ENCODE measurements at regions not wholly inside any gene's neighbourhood (a gene's known extent, or its start where the extent isn't known, plus 50 kb on each side); places are given as distances from the start of the nearest gene placed in this dataset.

DNA sequence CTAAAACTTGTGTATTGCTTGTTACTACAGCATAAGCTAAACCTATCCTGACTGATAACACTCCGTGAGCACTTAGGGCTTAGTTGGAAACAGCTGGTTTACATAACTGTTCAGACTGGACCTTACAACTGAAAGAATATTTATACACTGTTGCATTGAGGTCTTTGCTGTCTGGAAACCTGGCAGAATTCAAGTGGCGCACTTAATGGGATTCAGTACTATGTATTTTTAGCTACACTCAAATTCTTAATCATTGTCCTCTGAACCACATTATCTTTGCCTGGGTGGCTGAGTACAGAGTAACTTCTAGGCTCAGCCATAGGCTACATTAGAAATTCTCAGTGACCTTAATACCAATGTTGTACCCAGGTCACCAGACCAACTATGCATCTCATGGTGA lies 172.9 kb downstream of the PMP22 start:
- H3K9me3 ChIP-seq (ENCODE audit: low read length), result no peaks in the 10 kb centered on the region
- H3K36me3 ChIP-seq (ENCODE audit: insufficient read depth, low read length), result no peaks in the 10 kb centered on the region
- H3K79me2 ChIP-seq (replicated peaks; ENCODE audit: insufficient read depth, low read length), result no peaks in the 10 kb centered on the region
- H3K4me2 ChIP-seq (ENCODE audit: low read length), result no peak overlapping the region
- no peak overlapping the region for H3K4me3 ChIP-seq (ENCODE audit: low read length)
- H3K9ac ChIP-seq (ENCODE audit: low read length), result no peak overlapping the region
- no peaks in the 10 kb centered on the region for H3K27me3 ChIP-seq (ENCODE audit: insufficient read depth, low read depth, low read length)
- H2AFZ ChIP-seq (ENCODE audit: low read depth, low read length), result no peak overlapping the region
- H3K27ac ChIP-seq (ENCODE audit: low read length), result no peak overlapping the region
- H3K9me2 ChIP-seq (ENCODE audit: insufficient read depth, low read length), result no peaks in the 10 kb centered on the region
- no peaks in the 10 kb centered on the region for H4K20me1 ChIP-seq (ENCODE audit: insufficient read depth)
- no peaks in the 10 kb centered on the region for H3F3A ChIP-seq (ENCODE audit: insufficient read depth, low read length, poor library complexity, severe bottlenecking)
- TF ChIP-seq SMC3 (conservative IDR thresholded peaks at IDR 0.05; ENCODE audit: poor library complexity), result no peak
- TF ChIP-seq, protein P1, sequence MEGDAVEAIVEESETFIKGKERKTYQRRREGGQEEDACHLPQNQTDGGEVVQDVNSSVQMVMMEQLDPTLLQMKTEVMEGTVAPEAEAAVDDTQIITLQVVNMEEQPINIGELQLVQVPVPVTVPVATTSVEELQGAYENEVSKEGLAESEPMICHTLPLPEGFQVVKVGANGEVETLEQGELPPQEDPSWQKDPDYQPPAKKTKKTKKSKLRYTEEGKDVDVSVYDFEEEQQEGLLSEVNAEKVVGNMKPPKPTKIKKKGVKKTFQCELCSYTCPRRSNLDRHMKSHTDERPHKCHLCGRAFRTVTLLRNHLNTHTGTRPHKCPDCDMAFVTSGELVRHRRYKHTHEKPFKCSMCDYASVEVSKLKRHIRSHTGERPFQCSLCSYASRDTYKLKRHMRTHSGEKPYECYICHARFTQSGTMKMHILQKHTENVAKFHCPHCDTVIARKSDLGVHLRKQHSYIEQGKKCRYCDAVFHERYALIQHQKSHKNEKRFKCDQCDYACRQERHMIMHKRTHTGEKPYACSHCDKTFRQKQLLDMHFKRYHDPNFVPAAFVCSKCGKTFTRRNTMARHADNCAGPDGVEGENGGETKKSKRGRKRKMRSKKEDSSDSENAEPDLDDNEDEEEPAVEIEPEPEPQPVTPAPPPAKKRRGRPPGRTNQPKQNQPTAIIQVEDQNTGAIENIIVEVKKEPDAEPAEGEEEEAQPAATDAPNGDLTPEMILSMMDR (IDR thresholded peaks at IDR 0.05; ENCODE audit: poor library complexity, severe bottlenecking), result no peak
- no peak for TF ChIP-seq EP300 (conservative IDR thresholded peaks at IDR 0.05; ENCODE audit: poor library complexity, severe bottlenecking)

DNA sequence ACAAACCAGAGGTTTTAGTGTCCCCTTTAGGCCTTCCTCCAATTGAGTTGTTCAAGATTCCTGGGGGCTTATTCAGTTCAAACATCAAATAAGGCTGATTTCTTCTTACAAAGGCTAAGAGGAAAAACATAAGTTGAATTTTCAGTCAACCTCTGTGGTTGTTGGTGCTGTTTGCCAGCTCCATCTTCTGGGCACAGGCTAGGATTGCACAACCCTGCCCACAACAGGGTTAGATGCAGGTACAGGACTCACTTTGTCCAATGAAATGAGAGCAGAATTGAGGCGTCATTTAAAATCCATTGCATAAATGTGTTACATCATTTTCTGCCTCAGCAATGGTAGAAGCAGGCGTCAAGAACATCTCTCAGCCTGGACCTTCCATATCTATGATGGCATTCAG lies 173.3 kb downstream of the PMP22 start:
- H3K79me2 ChIP-seq (replicated peaks; ENCODE audit: insufficient read depth, low read length), result no peaks in the 10 kb centered on the region
- H2AFZ ChIP-seq (ENCODE audit: low read depth, low read length), result no peak overlapping the region

DNA sequence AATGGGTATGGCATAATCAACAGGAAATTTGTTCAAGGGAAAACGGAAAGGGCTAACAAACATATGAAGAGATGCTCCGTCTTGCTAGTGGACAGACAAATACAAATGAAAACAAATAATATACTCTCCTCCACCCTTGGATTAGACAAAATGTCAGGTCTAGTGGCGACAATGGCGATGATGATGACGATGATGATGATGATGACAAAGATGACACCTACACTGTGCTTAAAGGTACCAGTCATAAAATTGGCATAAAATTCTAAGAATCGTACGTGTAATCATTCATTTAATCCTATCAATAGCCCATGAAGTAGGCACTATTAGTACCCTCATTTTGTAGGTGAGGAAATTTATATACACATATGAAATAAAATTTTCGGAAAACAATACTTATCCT lies 174.6 kb downstream of the PMP22 start:
- TF ChIP-seq POLR2AphosphoS5 (IDR thresholded peaks at IDR 0.05) (no peak), EP300 (conservative IDR thresholded peaks at IDR 0.05; ENCODE audit: poor library complexity, severe bottlenecking) (no peak), RAD21 (conservative IDR thresholded peaks at IDR 0.05) (no peak)
- Histone ChIP-seq H4K20me1 (ENCODE audit: insufficient read depth) (no peaks in the 10 kb centered on the region), H3K9ac (ENCODE audit: low read length) (no peak overlapping the region), H3K9me2 (ENCODE audit: insufficient read depth, low read length) (no peaks in the 10 kb centered on the region), H2AFZ (ENCODE audit: low read depth, low read length) (no peak overlapping the region), H3K4me3 (ENCODE audit: low read length) (no peak overlapping the region), H3K4me2 (ENCODE audit: low read length) (no peak overlapping the region), H3K27me3 (ENCODE audit: insufficient read depth, low read depth, low read length) (no peaks in the 10 kb centered on the region), H3K79me2 (replicated peaks; ENCODE audit: insufficient read depth, low read length) (no peaks in the 10 kb centered on the region), H3K9me3 (ENCODE audit: low read length) (no peaks in the 10 kb centered on the region), H3F3A (ENCODE audit: insufficient read depth, low read length, poor library complexity, severe bottlenecking) (no peaks in the 10 kb centered on the region), H3K36me3 (ENCODE audit: insufficient read depth, low read length) (no peaks in the 10 kb centered on the region), H3K27ac (ENCODE audit: low read length) (no peak overlapping the region)

More for the DNA sequence above, 173.3 kb downstream of the PMP22 start:
- TF ChIP-seq EP300 (conservative IDR thresholded peaks at IDR 0.05; ENCODE audit: poor library complexity, severe bottlenecking) (no peak), TAF1 (IDR thresholded peaks at IDR 0.05; ENCODE audit: low read depth) (no peak), RAD21 (conservative IDR thresholded peaks at IDR 0.05) (no peak), EZH2 (IDR thresholded peaks at IDR 0.05; ENCODE audit: borderline replicate concordance, insufficient read depth, low read length, poor library complexity, severe bottlenecking) (no peak), POLR2AphosphoS5 (IDR thresholded peaks at IDR 0.05) (no peak)
- TF ChIP-seq, protein P1 (IDR thresholded peaks at IDR 0.05; ENCODE audit: poor library complexity, severe bottlenecking), result no peak
- Histone ChIP-seq H3K27ac (ENCODE audit: low read length) (no peak overlapping the region), H3F3A (ENCODE audit: insufficient read depth, low read length, poor library complexity, severe bottlenecking) (no peaks in the 10 kb centered on the region), H4K20me1 (ENCODE audit: insufficient read depth) (no peaks in the 10 kb centered on the region), H3K4me3 (ENCODE audit: low read length) (no peak overlapping the region), H3K27me3 (ENCODE audit: insufficient read depth, low read depth, low read length) (no peaks in the 10 kb centered on the region), H3K9me2 (ENCODE audit: insufficient read depth, low read length) (no peaks in the 10 kb centered on the region), H3K4me2 (ENCODE audit: low read length) (no peak overlapping the region), H3K9me3 (ENCODE audit: low read length) (no peaks in the 10 kb centered on the region), H3K9ac (ENCODE audit: low read length) (no peak overlapping the region), H3K36me3 (ENCODE audit: insufficient read depth, low read length) (no peaks in the 10 kb centered on the region)

Data from neural cell (in vitro differentiated cells).